Mesothelial cell of epicardium (in vitro differentiated cells): ENCODE measurements at regions not wholly inside any gene's neighbourhood (a gene's known extent, or its start where the extent isn't known, plus 50 kb on each side); places are given as distances from the start of the nearest gene placed in this dataset.
"Not testable (repeated sequence)": the region's sequence is repeated elsewhere in the genome, so short reads cannot be mapped to it uniquely, and the experiment has no call there.

Source experiments
- DNase-seq, 2 experiments: peaks; one replicate each; pipeline ENCODE4 v3.0.0; 2021; ENCODE audit warnings: low spot score in 2 of 2; ENCODE audit not compliant: unreplicated experiment in 2 of 2
- H3K27ac Mint-ChIP-seq: 2 replicates; pipeline ENCODE4 v1.8.0; 2021; ENCODE audit warnings: mixed read lengths
- H3K27me3 Mint-ChIP-seq: 2 replicates; pipeline ENCODE4 v1.8.0; 2021; ENCODE audit warnings: low read depth, mixed read lengths
- H3K36me3 Mint-ChIP-seq: 2 replicates; pipeline ENCODE4 v1.8.0; 2021; ENCODE audit warnings: mixed read lengths
- H3K4me1 Mint-ChIP-seq: 2 replicates; pipeline ENCODE4 v1.8.0; 2021; ENCODE audit warnings: mixed read lengths
- H3K4me3 Mint-ChIP-seq: 2 replicates; pipeline ENCODE4 v1.8.0; 2021; ENCODE audit warnings: mild to moderate bottlenecking, moderate library complexity, mixed read lengths
- H3K9me3 Mint-ChIP-seq: 2 replicates; pipeline ENCODE4 v1.8.0; 2021; ENCODE audit warnings: mixed read lengths
- TF ChIP-seq, protein P1 (sequence below): fragments of 200-600 bp; sonication (generic); IDR thresholded peaks from one replicate; pipeline ENCODE4 v1.5.0; 2021; ENCODE audit warnings: antibody characterized with exemption; ENCODE audit not compliant: unreplicated experiment

DNA sequence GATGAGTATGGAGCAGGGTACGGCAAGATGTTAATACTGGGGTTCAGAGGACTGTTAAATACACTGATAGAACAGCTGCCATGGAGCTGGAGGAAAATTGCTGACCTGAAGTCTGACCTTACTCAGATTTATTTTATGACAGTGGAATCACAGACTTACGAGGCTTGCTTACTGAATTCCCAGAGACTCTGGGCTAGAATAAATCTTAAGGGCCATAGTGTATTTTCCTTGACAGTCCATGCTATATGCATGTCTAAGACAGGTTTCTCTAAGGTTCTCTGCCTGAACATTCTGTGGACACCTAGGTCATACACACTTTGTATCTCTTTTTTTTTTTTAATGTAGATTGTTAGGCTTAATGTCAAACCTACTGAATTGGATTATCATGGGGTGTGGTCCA lies 633.2 kb upstream of the ACTRT1 start:
- no peak for DNase-seq
- Mint-ChIP-seq H3K27me3 (no peaks in the 10 kb centered on the region), H3K4me3 (no peak overlapping the region), H3K27ac (no peak overlapping the region), H3K4me1 (no peaks in the 10 kb centered on the region), H3K9me3 (peaks cover 30% of the 10 kb centered on the region), H3K36me3 (no peaks in the 10 kb centered on the region)
- TF ChIP-seq, protein P1, sequence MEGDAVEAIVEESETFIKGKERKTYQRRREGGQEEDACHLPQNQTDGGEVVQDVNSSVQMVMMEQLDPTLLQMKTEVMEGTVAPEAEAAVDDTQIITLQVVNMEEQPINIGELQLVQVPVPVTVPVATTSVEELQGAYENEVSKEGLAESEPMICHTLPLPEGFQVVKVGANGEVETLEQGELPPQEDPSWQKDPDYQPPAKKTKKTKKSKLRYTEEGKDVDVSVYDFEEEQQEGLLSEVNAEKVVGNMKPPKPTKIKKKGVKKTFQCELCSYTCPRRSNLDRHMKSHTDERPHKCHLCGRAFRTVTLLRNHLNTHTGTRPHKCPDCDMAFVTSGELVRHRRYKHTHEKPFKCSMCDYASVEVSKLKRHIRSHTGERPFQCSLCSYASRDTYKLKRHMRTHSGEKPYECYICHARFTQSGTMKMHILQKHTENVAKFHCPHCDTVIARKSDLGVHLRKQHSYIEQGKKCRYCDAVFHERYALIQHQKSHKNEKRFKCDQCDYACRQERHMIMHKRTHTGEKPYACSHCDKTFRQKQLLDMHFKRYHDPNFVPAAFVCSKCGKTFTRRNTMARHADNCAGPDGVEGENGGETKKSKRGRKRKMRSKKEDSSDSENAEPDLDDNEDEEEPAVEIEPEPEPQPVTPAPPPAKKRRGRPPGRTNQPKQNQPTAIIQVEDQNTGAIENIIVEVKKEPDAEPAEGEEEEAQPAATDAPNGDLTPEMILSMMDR = no peak

DNA sequence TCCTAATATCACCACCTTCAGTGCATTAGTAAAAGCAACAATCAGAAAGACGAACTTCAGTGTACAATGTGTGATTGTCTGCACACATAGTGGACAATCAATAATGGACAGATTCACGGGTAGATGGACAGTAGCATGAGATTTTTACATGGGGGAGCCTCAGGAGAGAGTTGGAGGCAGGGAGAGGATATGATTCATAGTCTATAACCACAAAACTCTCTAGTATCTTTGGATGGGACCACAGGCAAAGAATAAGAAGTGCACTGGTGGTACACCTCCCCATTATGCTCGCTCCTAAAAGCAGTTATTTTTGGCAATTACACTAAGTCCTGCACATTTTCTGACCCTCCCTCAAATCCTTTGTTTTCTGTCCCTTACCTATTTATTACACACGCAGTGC lies 624.4 kb upstream of the ACTRT1 start:
- TF ChIP-seq, protein P1 = no peak
- DNase-seq = no peak
- Mint-ChIP-seq H3K4me3 (no peak overlapping the region), H3K36me3 (no peaks in the 10 kb centered on the region), H3K27me3 (no peaks in the 10 kb centered on the region), H3K4me1 (no peaks in the 10 kb centered on the region), H3K9me3 (peaks cover 24% of the 10 kb centered on the region), H3K27ac (no peak overlapping the region)

DNA sequence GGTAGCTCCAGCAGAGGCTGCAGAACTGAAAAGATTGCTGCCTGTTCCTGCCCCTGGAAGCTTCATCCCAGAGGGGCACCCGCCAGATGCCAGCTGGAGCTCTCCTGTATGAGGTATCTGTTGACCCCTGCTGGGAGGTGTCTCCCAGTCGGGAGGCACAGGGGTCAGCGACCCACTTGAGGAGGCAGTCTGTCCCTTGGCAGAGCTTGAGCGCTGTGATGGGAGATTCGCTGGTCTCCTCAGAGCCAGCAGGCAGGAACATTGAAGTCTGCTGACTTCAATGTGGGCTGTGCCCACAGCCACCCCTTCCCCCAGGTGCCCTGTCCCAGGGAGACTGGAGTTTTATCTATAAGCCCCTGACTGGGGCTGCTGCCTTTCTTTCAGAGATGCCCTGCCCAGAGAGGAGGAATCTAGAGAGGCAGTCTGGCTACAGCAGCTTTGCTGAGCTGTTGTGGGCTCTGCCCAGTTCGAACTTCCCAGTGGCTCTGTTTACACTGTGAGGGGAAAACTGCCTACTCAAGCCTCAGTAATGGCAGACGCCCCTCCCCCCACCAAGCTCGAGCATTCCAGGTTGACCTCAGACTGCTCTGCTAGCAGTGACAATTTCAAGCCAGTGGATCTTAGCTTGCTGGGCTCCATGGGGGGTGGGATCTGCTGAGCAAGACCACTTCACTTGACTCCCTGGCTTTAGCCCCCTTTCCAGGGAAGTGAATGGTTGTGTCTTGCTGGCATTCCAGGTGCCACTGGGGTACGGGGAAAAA lies 622.3 kb upstream of the ACTRT1 start:
- H3K4me3 Mint-ChIP-seq, DNase-seq, H3K36me3 Mint-ChIP-seq, H3K27ac Mint-ChIP-seq, H3K27me3 Mint-ChIP-seq, H3K4me1 Mint-ChIP-seq: not testable (repeated sequence)
- peaks cover 40% of the 10 kb centered on the region for H3K9me3 Mint-ChIP-seq

DNA sequence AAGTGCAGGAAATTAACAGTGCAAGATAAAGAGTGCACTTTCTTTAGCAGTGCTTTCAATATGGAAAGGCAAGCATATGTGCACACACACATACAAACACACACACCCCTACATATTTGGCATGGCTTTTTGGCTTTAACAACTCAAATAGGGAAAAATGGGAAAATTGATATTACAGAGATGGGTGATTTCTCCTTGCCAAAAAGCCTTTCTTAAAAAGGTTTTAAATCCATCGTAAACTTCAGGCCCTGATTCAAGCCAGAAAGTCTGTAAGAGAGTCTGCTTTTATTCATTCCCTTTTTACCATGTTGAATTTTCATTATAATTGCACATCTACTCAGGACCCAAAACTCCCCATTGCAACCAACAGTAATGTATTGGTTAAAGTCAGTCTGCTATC lies 612.0 kb upstream of the ACTRT1 start:
- TF ChIP-seq, protein P1 = no peak
- DNase-seq = no peak
- Mint-ChIP-seq H3K4me3 (no peak overlapping the region), H3K36me3 (peaks cover 2% of the 10 kb centered on the region), H3K9me3 (peaks cover 28% of the 10 kb centered on the region), H3K4me1 (no peaks in the 10 kb centered on the region), H3K27me3 (no peaks in the 10 kb centered on the region), H3K27ac (no peak overlapping the region)

DNA sequence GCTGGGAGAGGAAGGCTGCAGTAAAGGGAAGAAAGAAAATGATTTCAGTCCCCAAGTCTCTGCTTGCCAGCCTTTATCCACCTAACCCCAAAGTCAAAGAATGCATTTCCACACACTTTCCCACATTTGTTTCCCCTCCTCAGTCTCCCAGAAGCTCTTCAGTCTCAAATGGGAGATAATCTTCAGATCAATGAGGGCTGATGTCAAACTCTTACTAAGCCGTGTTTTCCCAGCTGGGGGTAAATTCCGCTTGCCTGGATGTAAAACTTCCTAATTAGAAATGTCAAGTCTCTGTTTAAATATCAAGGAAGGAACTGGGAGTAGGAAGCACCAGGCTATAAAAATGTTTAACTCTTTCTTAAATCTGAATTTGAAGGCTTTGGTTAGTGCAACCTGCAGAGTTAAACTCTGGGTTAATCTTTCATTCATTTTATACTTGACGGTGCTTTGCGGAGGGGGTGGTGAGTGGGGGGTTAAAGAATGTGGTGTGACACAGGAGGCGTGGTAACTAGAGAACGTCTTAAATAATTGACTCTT lies 601.4 kb upstream of the ACTRT1 start:
- TF ChIP-seq, protein P1 = no peak
- peaks cover 27% of the 10 kb centered on the region for H3K9me3 Mint-ChIP-seq
- no peaks in the 10 kb centered on the region for H3K27me3 Mint-ChIP-seq
- no peaks in the 10 kb centered on the region for H3K36me3 Mint-ChIP-seq
- H3K27ac Mint-ChIP-seq = no peak overlapping the region
- no peak for DNase-seq
- peaks cover 8% of the 10 kb centered on the region for H3K4me1 Mint-ChIP-seq
- no peak overlapping the region for H3K4me3 Mint-ChIP-seq

DNA sequence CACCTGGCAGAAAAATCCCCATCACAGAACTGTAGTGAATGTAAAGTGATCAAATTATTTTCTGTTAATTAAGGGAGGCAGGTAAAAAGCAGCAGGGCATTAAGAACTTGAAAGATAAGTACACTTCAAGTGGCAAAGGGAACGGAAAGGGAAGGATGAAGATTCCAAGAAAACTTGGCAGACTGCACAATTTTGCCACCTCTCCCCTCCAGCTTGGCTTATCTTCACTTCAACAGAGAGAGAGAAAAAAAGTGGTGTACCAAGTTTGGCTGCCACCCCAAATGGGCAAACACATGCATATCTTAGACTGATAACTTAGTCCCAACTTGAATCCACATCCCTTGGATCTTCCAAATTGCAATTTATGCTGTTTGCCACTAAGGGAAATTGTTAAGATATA lies 598.1 kb upstream of the ACTRT1 start:
- peaks cover 8% of the 10 kb centered on the region for H3K4me1 Mint-ChIP-seq
- no peak overlapping the region for H3K27ac Mint-ChIP-seq
- H3K27me3 Mint-ChIP-seq = no peaks in the 10 kb centered on the region

More for the DNA sequence above, 598.1 kb upstream of the ACTRT1 start:
- TF ChIP-seq, protein P1 = no peak
- no peak for DNase-seq
- peaks cover 33% of the 10 kb centered on the region for H3K9me3 Mint-ChIP-seq
- H3K4me3 Mint-ChIP-seq = no peak overlapping the region
- H3K36me3 Mint-ChIP-seq = no peaks in the 10 kb centered on the region
